H1 (cell line): ENCODE measurements at regions not wholly inside any gene's neighbourhood (a gene's known extent, or its start where the extent isn't known, plus 50 kb on each side); places are given as distances from the start of the nearest gene placed in this dataset.

Experiments
- CTCF ChIA-PET: fragments of 300-600 bp; sonication (Branson Sonifier 250); formaldehyde crosslinking; loops from one replicate; lab custom pipeline; 2021; ENCODE audit not compliant: partially characterized antibody; lab: Charles Lee
- POLR2A ChIA-PET: fragments of 300-600 bp; sonication (Branson Sonifier 250); formaldehyde crosslinking; loops from one replicate; lab custom pipeline; 2021; ENCODE audit warnings: inconsistent platforms; ENCODE audit not compliant: partially characterized antibody; lab: Charles Lee
- DNase-seq, 2 experiments: peaks; one replicate each; pipeline versions ENCODE4 v3.0.0 to v3.0.0-alpha.2; 2010 to 2022; ENCODE audit warnings: low spot score in 2 of 2, low read depth in 1 of 2, mixed read lengths in 1 of 2
- FAIRE-seq: peaks from 2 replicates; lab custom pipeline; 2011; peaks lifted over from hg19 to GRCh38; lab: Jason Lieb, UNC
- H2AFZ ChIP-seq: 2 replicates; pipeline ENCODE4 v1.8.1; 2012; ENCODE audit warnings: low read length, inconsistent platforms
- H2AK5ac ChIP-seq: 2 replicates; pipeline ENCODE4 v1.6.1; 2013; ENCODE audit warnings: low read depth, low read length
- H2BK120ac ChIP-seq: replicated peaks from 2 replicates; pipeline ENCODE3; 2013; ENCODE audit warnings: low read depth, low read length, inconsistent platforms
- H2BK12ac ChIP-seq: 2 replicates; pipeline ENCODE4 v1.6.1; 2013; ENCODE audit warnings: low read depth, low read length
- H2BK15ac ChIP-seq: 2 replicates; pipeline ENCODE4 v1.6.1; 2013; ENCODE audit warnings: low read length
- H2BK20ac ChIP-seq: 2 replicates; pipeline ENCODE4 v1.6.1; 2013; ENCODE audit warnings: low read length
- H2BK5ac ChIP-seq: 2 replicates; pipeline ENCODE4 v1.6.1; 2013; ENCODE audit warnings: low read depth, low read length
- H3K14ac ChIP-seq: 2 replicates; pipeline ENCODE4 v1.6.1; 2013; ENCODE audit warnings: inconsistent platforms; ENCODE audit not compliant: insufficient read length
- H3K18ac ChIP-seq: 2 replicates; pipeline ENCODE4 v1.6.1; 2013; ENCODE audit warnings: low read length; ENCODE audit errors: extremely low read depth
- H3K23ac ChIP-seq: 2 replicates; pipeline ENCODE4 v1.6.1; 2013; ENCODE audit warnings: inconsistent platforms; ENCODE audit not compliant: insufficient read length
- H3K23me2 ChIP-seq: 2 replicates; pipeline ENCODE4 v1.6.1; 2013; ENCODE audit warnings: low read depth, low read length
- H3K27ac ChIP-seq: 2 replicates; pipeline ENCODE4 v1.6.1; 2011; ENCODE audit warnings: low read depth, low read length, inconsistent platforms
- H3K27me3 ChIP-seq, 4 experiments: replicated peaks in 1 of 4; 1 replicate in 1 of 4; 2 replicates in 3 of 4; pipeline versions ENCODE4 v1.6.1 to v1.8.1; 2011 to 2013; ENCODE audit warnings: low read length in 3 of 4, mild to moderate bottlenecking in 3 of 4, inconsistent platforms in 2 of 4, mixed read lengths in 2 of 4, moderate library complexity in 1 of 4; ENCODE audit not compliant: control insufficient read depth in 3 of 4, insufficient read depth in 3 of 4; ENCODE audit errors: extremely low read depth in 1 of 4
- H3K36me3 ChIP-seq, 4 experiments: 2 replicates each; pipeline versions ENCODE4 v1.6.1 to v1.8.1; 2011 to 2013; ENCODE audit warnings: mild to moderate bottlenecking in 4 of 4, low read length in 3 of 4, moderate library complexity in 2 of 4, control low read depth in 1 of 4, inconsistent platforms in 1 of 4; ENCODE audit not compliant: insufficient read depth in 4 of 4, control insufficient read depth in 2 of 4
- H3K4ac ChIP-seq: replicated peaks from 2 replicates; pipeline ENCODE3; 2013; ENCODE audit warnings: low read length, low read depth, mixed read lengths, inconsistent platforms; ENCODE audit not compliant: insufficient read length
- H3K4me1 ChIP-seq, 4 experiments: replicated peaks in 1 of 4; 1 replicate in 1 of 4; 2 replicates in 3 of 4; pipeline versions ENCODE4 v1.6.1 to v1.8.1; 2011 to 2013; ENCODE audit warnings: low read length in 3 of 4, inconsistent platforms in 2 of 4, mixed read lengths in 1 of 4; ENCODE audit not compliant: insufficient read depth in 4 of 4, control insufficient read depth in 3 of 4
- H3K4me2 ChIP-seq, 2 experiments: 2 replicates each; pipeline versions ENCODE4 v1.6.1 to v1.8.1; 2011 to 2013; ENCODE audit warnings: low read depth in 2 of 2, low read length in 2 of 2, control low read depth in 1 of 2, inconsistent platforms in 1 of 2, mild to moderate bottlenecking in 1 of 2; ENCODE audit not compliant: insufficient read depth in 1 of 2
- H3K4me3 ChIP-seq, 4 experiments: fragments of 200-600, 300-600 bp in 1 of 4; sonication (generic), shearing (Covaris generic), sonication (Bioruptor Twin) in 1 of 4; 2 replicates each; pipeline versions ENCODE4 v1.5.1 to v1.8.1; 2011 to 2016; ENCODE audit warnings: low read length in 4 of 4, low read depth in 3 of 4, control low read depth in 2 of 4, inconsistent platforms in 2 of 4, mild to moderate bottlenecking in 2 of 4, mixed read lengths in 1 of 4, moderate library complexity in 1 of 4; ENCODE audit not compliant: insufficient read depth in 2 of 4; ENCODE audit errors: extremely low read depth in 1 of 4
- H3K56ac ChIP-seq: replicated peaks from 2 replicates; pipeline ENCODE3; 2013; ENCODE audit warnings: low read depth, mild to moderate bottlenecking, mixed read lengths, low read length, inconsistent platforms; ENCODE audit not compliant: insufficient read length
- H3K79me1 ChIP-seq: 2 replicates; pipeline ENCODE4 v1.6.1; 2013; ENCODE audit warnings: low read depth, low read length, control low read depth
- H3K79me2 ChIP-seq, 2 experiments: 2 replicates each; pipeline versions ENCODE4 v1.6.1 to v1.8.1; 2012 to 2013; ENCODE audit warnings: low read length in 2 of 2, mild to moderate bottlenecking in 2 of 2, inconsistent platforms in 1 of 2; ENCODE audit not compliant: insufficient read depth in 2 of 2, control insufficient read depth in 1 of 2
- H3K9ac ChIP-seq, 4 experiments: replicated peaks in 1 of 4; 1 replicate in 1 of 4; 2 replicates in 3 of 4; pipeline versions ENCODE4 v1.6.1 to v1.8.1; 2011 to 2013; ENCODE audit warnings: low read depth in 3 of 4, low read length in 3 of 4, control low read depth in 2 of 4, mild to moderate bottlenecking in 2 of 4, moderate library complexity in 2 of 4, inconsistent platforms in 1 of 4; ENCODE audit errors: extremely low read depth in 1 of 4
- H3K9me3 ChIP-seq, 2 experiments: 2 replicates each; pipeline versions ENCODE4 v1.6.1 to v1.8.1; 2012 to 2013; ENCODE audit warnings: mild to moderate bottlenecking in 2 of 2, moderate library complexity in 2 of 2, control low read depth in 1 of 2, inconsistent platforms in 1 of 2, low read depth in 1 of 2, low read length in 1 of 2, mixed read lengths in 1 of 2; ENCODE audit not compliant: insufficient read depth in 2 of 2
- H4K20me1 ChIP-seq, 2 experiments: replicated peaks in 1 of 2; 2 replicates each; pipeline versions ENCODE3 to v1.8.1; 2011 to 2013; ENCODE audit warnings: inconsistent platforms in 2 of 2, low read length in 2 of 2, mild to moderate bottlenecking in 1 of 2; ENCODE audit not compliant: insufficient read depth in 2 of 2, control insufficient read depth in 1 of 2
- H4K5ac ChIP-seq: 2 replicates; pipeline ENCODE4 v1.6.1; 2013; ENCODE audit warnings: low read length, low read depth, mixed read lengths, inconsistent platforms; ENCODE audit not compliant: insufficient read length
- H4K8ac ChIP-seq: 2 replicates; pipeline ENCODE4 v1.8.0; 2013; ENCODE audit warnings: mild to moderate bottlenecking, moderate library complexity, low read length, inconsistent platforms; ENCODE audit not compliant: insufficient read depth; ENCODE audit errors: extremely low read depth
- H4K91ac ChIP-seq: replicated peaks from 2 replicates; pipeline ENCODE3; 2013; ENCODE audit warnings: low read length, mixed read lengths, inconsistent platforms; ENCODE audit not compliant: insufficient read length
- CBX5 ChIP-seq: fragments of 300-800, 300-1000 bp; sonication (generic); IDR thresholded peaks from 2 replicates; pipeline ENCODE4 v1.7.1; 2016; ENCODE audit warnings: antibody characterized with exemption, low read length, low read depth
- CBX8 ChIP-seq: fragments of 300-800, 300-1000 bp; sonication (generic); IDR thresholded peaks from 2 replicates; pipeline ENCODE4 v1.7.1; 2016; ENCODE audit warnings: low read depth, low read length, borderline replicate concordance
- CHD1 ChIP-seq: IDR thresholded peaks from 2 replicates; pipeline ENCODE4 v1.6.1; 2012; ENCODE audit warnings: low read depth, low read length, improper control_type of control experiment
- CREB1 ChIP-seq: IDR thresholded peaks from 2 replicates; pipeline ENCODE4 v1.6.1; 2012; ENCODE audit warnings: inconsistent platforms
- CTBP2 ChIP-seq: IDR thresholded peaks from 2 replicates; pipeline ENCODE4 v1.7.0; 2011; ENCODE audit warnings: borderline replicate concordance, mild to moderate bottlenecking, moderate library complexity, mixed read lengths, low read length; ENCODE audit not compliant: insufficient read depth, insufficient read length
- EZH2 ChIP-seq: fragments of 200-600 bp; sonication (generic); IDR thresholded peaks from 2 replicates; pipeline ENCODE4 v1.7.1; 2012; ENCODE audit warnings: low read depth, mild to moderate bottlenecking, moderate library complexity, low read length, inconsistent platforms; ENCODE audit not compliant: severe bottlenecking
- HDAC2 ChIP-seq, 2 experiments: fragments of 300-600 bp in 1 of 2; sonication (generic) in 1 of 2; IDR thresholded peaks; 2 replicates each; pipeline ENCODE4 v1.6.1; 2011 to 2012; ENCODE audit warnings: low read depth in 2 of 2, low read length in 2 of 2, mild to moderate bottlenecking in 2 of 2, moderate library complexity in 2 of 2, borderline replicate concordance in 1 of 2, inconsistent platforms in 1 of 2
- JUND ChIP-seq: IDR thresholded peaks from 2 replicates; pipeline ENCODE4 v1.6.1; 2011; ENCODE audit warnings: mild to moderate bottlenecking, improper control_type of control experiment, low read length
- POU5F1 ChIP-seq: IDR thresholded peaks from 2 replicates; pipeline ENCODE4 v1.6.1; 2011; ENCODE audit warnings: low read depth, mild to moderate bottlenecking, low read length, moderate library complexity
- RBBP5 ChIP-seq: IDR thresholded peaks from 2 replicates; pipeline ENCODE4 v1.7.1; 2012; ENCODE audit warnings: low read depth, mild to moderate bottlenecking, inconsistent platforms, low read length, moderate library complexity, borderline replicate concordance
- SIX5 ChIP-seq: IDR thresholded peaks from 2 replicates; pipeline ENCODE4 v1.6.1; 2011; ENCODE audit warnings: mild to moderate bottlenecking, low read depth, low read length
- SP2 ChIP-seq: IDR thresholded peaks from 2 replicates; pipeline ENCODE4 v1.6.1; 2012; ENCODE audit warnings: mild to moderate bottlenecking, low read length, inconsistent platforms
- TAF7 ChIP-seq: optimal IDR thresholded peaks from 2 replicates; pipeline ENCODE3; 2011; ENCODE audit warnings: low read depth, mild to moderate bottlenecking, inconsistent platforms, low read length, moderate library complexity, borderline replicate concordance
- TBP ChIP-seq: IDR thresholded peaks from 2 replicates; pipeline ENCODE4 v1.6.1; 2011; ENCODE audit warnings: low read depth, low read length, improper control_type of control experiment
- YY1 ChIP-seq: IDR thresholded peaks from 2 replicates; pipeline ENCODE4 v1.6.1; 2011; ENCODE audit warnings: low read depth, mild to moderate bottlenecking, low read length
- ZNF274 ChIP-seq: IDR thresholded peaks from 2 replicates; pipeline ENCODE4 v1.7.0; 2012; ENCODE audit warnings: low read length, borderline replicate concordance; ENCODE audit errors: extremely low read depth
- WGBS, 2 experiments: shearing (Covaris generic) in 1 of 2; methylation state at CpG; one replicate each; pipeline versions ENCODE4 v1.1.6 to v1.1.7; 2013 to 2015; ENCODE audit warnings: low lambda C conversion rate in 2 of 2, mixed read lengths in 2 of 2, inconsistent platforms in 1 of 2, low coverage in 1 of 2, missing lambda C conversion rate in 1 of 2; ENCODE audit not compliant: insufficient replicate concordance in 2 of 2, insufficient coverage in 1 of 2, insufficient read length in 1 of 2; ENCODE audit errors: extremely low coverage in 1 of 2, missing lambda C conversion rate in 1 of 2; 5-methylcytosine and 5-hydroxymethylcytosine counted together

GRCh38 chr17:33986566-33986965 lies 268.5 kb upstream of the CCL2 start:
- Histone ChIP-seq H2BK12ac (no peak overlapping the region), H3K56ac (no peak overlapping the region), H2AFZ (no peak overlapping the region), H3K4ac (no peak overlapping the region), H3K23ac (no peak overlapping the region), H3K4me3 (no peak overlapping the region), H3K27me3 (no peaks in the 10 kb centered on the region), H2AK5ac (no peak overlapping the region), H3K9ac (no peak overlapping the region), H3K27ac (no peak overlapping the region), H2BK20ac (no peak overlapping the region), H3K4me2 (no peak overlapping the region), H3K9me3 (peaks cover 6 to 9% of the 10 kb centered on the region in 2 experiments; a peak in 2 of 4 replicates), H2BK5ac (no peak overlapping the region), H4K91ac (no peak overlapping the region), H3K23me2 (no peaks in the 10 kb centered on the region), H3K4me1 (no peaks in the 10 kb centered on the region), H2BK120ac (no peak overlapping the region), H4K5ac (no peak overlapping the region), H3K79me1 (no peaks in the 10 kb centered on the region), H3K14ac (no peak overlapping the region), H3K36me3 (no peaks in the 10 kb centered on the region), H2BK15ac (no peak overlapping the region), H3K18ac (no peak overlapping the region), H4K8ac (no peak overlapping the region), H4K20me1 (no peaks in the 10 kb centered on the region), H3K79me2 (no peaks in the 10 kb centered on the region)
- ChIA-PET POLR2A (no interaction called here), CTCF (interaction anchor here (1.5 kb wide), 1 partner anchor 160 kb away, joined by 6 read pairs; no protein-coding TSS in a partner anchor)
- no peak for FAIRE-seq
- no peak for DNase-seq
- WGBS, 2 experiments, result 93% methylated on average over 2 of the region's 2 CpGs; no CpG with 5 or more reads in 1 of the 2 experiments
- TF ChIP-seq HDAC2 (IDR thresholded peaks at IDR 0.05; ENCODE audit: borderline replicate concordance in 1 of 2, low read depth in 2 of 2, low read length in 2 of 2), result no peak
- TF ChIP-seq POU5F1, result no peak
- TF ChIP-seq TBP, result no peak
- no peak for TF ChIP-seq ZNF274
- no peak for TF ChIP-seq CHD1
- TF ChIP-seq EZH2, result no peak
- TF ChIP-seq YY1, result no peak
- no peak for TF ChIP-seq SP2
- no peak for TF ChIP-seq TAF7
- no peak for TF ChIP-seq CTBP2
- no peak for TF ChIP-seq JUND
- TF ChIP-seq CBX5, result no peak
- TF ChIP-seq CBX8, result no peak
- TF ChIP-seq RBBP5, result no peak
- TF ChIP-seq SIX5, result no peak
- no peak for TF ChIP-seq CREB1
